ENCODE measurements at regions not wholly inside any gene's neighbourhood (a gene's known extent, or its start where the extent isn't known, plus 50 kb on each side); places are given as distances from the start of the nearest gene placed in this dataset.

DNA sequence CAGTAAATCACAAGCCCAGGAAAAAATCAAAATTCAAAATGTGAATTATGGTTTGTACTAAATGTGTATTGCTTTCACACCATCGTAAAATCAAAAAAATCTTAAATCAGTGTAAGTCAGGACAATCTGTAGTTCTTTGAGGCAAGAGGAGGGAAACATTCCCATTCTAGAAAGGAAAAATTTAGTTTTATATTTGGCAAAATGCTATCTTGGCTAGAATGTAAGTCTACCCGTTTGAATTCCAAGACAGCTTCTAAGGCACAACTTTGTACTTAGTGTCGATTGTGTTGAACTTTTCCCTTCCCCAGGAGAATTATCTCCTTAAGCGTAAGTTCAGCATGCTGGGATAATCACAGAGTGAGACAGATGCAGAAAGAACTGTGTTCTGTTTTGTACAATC lies 638.2 kb upstream of the LRRTM1 start:
- TF ChIP-seq CTCF (IDR thresholded peaks at IDR 0.05) (no peak), POLR2A (IDR thresholded peaks at IDR 0.05) (no peak)

All from heart left ventricle (tissue), 13 donors.